GM18867 (cell line): ENCODE measurements at regions not wholly inside any gene's neighbourhood (a gene's known extent, or its start where the extent isn't known, plus 50 kb on each side); places are given as distances from the start of the nearest gene placed in this dataset.
"Not testable (repeated sequence)": the region's sequence is repeated elsewhere in the genome, so short reads cannot be mapped to it uniquely, and the experiment has no call there.

Experiments
- ATAC-seq: cut with Tn5 transposase; IDR thresholded peaks from one replicate; pipeline ENCODE4 v1.9.1; 2021; ENCODE audit warnings: mild to moderate bottlenecking, moderate library complexity; ENCODE audit not compliant: unreplicated experiment

GRCh38 chr4:57729775-57730570 is 619.8 kb upstream of the IGFBP7 start:
- not testable (repeated sequence) for ATAC-seq

- no peak for ATAC-seq
These were observed 616.0 kb upstream of the IGFBP7 start for GRCh38 chr4:57726154-57726553.

GRCh38 chr4:57719456-57719855 is 609.3 kb upstream of the IGFBP7 start:
- ATAC-seq: no peak

- not testable (repeated sequence) for ATAC-seq
These were observed 604.1 kb upstream of the IGFBP7 start for GRCh38 chr4:57714313-57714712.

GRCh38 chr4:57710053-57710452 is 599.9 kb upstream of the IGFBP7 start:
- no peak for ATAC-seq

DNA sequence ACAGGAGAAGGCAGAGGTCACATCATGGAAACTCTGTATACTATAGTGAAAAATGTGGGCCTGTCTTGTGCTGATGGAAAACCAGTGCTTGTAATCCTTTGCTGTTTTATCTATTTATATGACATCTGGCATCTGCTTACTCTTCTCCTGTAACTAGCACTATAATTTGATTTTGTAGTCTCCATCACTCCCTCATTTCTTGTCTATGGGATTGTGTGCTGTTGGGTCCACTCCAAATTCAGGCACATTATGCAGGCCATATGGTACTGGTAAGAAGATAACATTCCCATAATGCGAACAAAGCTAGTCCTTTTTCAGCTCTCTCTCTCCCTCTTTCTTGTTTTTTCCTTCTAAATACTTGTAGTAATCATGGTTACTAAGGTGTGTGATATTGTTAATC is 581.2 kb upstream of the IGFBP7 start:
- ATAC-seq: no peak

DNA sequence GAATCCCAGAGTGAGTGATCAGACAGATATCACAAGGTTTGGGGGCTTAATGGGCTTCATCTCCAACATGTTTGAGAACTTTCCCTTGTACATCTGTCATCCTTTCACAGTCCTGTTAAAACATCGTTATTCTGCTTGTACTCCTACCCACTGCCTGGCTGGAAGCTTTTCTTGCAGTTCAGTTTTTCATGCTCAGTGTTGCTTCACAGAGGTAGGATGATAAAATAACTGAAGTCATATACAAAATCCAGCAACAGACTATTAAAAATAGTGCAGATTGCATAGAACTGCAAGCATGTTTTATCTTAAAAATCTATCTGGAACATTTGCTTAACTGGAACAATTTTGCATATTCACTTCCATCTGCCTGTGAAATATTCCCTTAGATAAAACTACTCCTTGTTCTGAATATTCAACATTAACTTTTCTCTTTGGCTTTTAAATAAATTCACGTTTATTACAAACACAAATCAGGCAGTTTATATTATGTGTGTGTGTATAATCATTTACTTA is 579.6 kb upstream of the IGFBP7 start:
- no peak for ATAC-seq

- ATAC-seq: no peak
These were observed 572.1 kb upstream of the IGFBP7 start for GRCh38 chr4:57682275-57682674.

DNA sequence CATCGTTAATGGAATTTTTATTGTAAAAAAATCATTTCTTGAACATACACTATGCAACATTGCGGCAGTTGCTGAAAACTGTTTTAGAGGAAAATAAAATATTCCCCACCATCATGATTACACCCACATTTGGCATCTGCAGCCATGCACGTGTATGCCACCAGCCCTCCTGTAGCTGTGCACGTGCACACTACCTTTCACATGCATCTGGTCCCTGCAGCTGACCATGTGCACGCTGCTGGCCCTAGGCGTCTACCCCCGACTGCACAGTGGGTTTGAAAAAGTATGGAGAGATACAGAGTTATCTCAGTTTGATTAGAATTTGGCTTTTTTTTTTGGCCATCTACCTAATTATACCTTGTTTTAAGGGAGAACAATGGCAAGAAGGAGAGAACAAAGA is 569.8 kb upstream of the IGFBP7 start:
- ATAC-seq: no peak

DNA sequence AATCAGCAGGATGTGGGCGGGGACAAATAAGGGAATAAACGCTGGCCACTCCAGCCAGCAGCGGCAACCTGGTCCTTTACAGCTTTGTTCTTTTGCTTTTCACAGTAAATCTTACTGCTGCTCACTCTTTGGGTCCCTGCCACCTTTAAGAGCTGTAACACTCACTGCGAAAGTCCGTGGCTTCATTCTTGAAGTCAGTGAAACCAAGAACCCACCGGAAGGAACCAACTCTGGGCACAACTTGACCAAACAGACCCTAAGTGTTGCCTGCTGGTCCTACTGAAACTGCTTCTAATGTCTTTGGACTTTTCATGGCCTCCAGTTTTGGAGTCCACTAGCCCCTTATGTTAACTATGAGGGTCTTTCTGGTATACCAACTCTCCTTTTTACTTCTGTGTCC is 566.2 kb upstream of the IGFBP7 start:
- no peak for ATAC-seq

DNA sequence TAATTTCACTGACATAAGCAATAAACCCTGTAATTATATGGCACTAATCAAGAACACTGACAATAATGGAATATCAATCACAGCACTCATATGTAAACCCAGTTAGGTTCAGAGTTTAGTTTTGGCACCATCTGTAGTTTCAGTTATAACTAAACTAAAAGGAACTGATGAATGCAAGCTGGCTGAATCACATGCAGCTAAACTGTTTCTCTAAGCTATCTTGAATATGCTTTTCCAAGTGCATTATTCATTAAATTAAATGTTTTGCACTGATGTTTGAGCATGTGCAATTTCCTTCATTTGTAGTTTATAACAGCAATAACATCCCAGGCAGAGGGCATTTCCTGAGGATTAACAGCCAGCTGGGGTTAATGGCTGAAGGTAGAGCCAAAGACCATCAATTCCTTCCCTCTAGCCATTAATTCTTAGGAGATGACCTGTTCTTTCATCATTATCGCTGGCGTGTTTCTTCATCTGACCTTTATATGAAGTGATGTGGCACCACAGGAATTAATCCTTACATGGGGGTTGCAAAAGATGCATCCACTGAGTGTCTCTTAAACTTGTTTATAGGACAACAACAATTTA is 562.8 kb upstream of the IGFBP7 start:
- no peak for ATAC-seq

- ATAC-seq: no peak
These were observed 558.4 kb upstream of the IGFBP7 start for GRCh38 chr4:57668621-57669020.

GRCh38 chr4:57665806-57666205 is 555.6 kb upstream of the IGFBP7 start:
- no peak for ATAC-seq

GRCh38 chr4:57661517-57662090 is 551.4 kb upstream of the IGFBP7 start:
- no peak for ATAC-seq

GRCh38 chr4:57658673-57659072 is 548.5 kb upstream of the IGFBP7 start:
- ATAC-seq: no peak

- no peak for ATAC-seq
These were observed 548.0 kb upstream of the IGFBP7 start for GRCh38 chr4:57658188-57658587.

DNA sequence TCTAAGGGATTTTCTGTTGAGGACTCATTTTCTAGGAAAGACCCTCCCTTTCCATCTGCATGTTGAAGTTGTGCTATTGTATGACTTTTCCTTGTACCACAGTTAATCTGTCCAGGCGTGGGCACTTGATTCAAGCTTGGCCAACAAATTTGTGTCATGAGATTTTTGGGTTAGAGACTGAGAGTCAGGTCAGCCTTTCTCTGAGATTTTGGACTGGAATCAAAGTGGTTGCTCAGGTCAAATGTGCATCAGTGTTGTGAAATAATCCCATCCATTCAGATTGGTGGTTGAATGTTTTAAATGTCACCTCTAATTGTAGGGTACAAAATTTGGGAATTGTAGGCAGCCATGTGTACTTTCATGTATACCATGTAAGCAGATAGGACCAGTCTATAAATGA is 545.2 kb upstream of the IGFBP7 start:
- ATAC-seq: no peak

- ATAC-seq: no peak
These were observed 542.6 kb upstream of the IGFBP7 start for GRCh38 chr4:57652779-57653178.

DNA sequence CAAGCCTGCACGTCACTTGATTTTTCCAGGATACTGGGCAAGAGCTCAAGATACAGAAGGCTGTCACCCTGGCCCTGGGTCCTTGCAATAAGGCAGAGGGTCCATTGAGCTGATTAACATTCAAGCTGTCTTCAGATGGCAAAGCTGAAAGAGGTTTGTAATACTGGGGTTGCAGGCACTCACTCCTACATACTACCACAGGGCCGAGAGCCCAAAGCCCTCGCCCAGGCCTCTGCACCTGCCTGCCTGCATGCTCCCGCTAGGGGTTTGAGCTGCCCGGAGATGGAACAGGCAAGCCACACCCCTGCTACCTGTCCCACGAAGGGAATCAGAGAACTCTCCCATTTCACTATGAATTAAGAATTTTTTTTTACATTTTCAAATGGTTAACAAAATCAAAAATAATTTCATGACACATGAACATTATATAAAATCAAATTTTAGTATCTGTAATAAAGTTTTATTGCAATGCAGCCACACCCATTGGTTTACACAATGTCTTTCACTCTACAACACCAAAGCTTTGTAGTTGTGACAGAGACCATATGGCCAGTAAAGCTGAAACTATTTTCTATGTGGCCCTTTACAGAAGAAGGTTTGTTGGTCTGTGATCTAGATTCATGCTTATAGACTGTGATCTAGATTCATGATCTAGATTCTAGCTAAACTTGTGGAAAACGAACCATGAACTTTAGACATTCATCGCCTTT is 530.4 kb upstream of the IGFBP7 start:
- ATAC-seq: no peak

DNA sequence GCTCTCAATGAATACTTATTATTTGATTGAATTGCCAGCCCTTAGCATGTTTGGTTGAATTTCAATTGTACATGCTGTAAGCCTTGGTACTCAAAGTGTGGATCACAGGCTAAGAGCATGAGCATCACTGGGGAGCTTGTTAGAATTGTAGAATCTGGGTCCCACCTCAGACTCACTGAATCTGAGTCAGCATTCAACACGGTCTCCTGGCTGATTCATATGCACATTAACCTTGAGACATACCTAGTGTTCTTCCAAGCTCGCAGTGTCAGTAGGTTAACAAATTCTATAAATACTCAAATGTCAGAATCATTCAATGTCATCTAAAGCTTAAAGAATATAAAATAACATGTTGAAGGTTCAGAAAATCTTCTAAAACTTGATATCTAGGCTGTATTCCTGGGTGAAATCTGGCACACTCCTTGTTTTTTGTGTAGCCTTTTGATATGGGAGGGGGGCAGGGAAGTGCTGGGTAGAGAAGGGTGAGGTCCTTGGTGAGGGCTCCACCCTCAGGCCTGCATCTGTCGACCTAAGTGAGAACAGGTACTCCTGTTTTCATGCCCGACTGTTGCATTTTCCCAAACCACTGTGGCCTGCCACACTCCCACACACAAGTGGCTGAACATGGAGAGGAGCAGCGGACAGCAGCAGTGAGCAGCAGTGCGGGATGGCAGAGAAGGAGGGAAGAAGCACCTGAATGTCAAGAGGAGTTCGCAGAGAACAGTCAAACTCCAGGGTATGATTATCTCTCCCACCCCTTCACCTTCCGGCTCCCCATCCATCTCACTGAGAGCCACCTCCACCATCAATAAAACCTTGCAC is 529.6 kb upstream of the IGFBP7 start:
- no peak for ATAC-seq

GRCh38 chr4:57635910-57636309 is 525.7 kb upstream of the IGFBP7 start:
- no peak for ATAC-seq
